WTC11 (cell line): ENCODE measurements at regions not wholly inside any gene's neighbourhood (a gene's known extent, or its start where the extent isn't known, plus 50 kb on each side); places are given as distances from the start of the nearest gene placed in this dataset.

Experiments
- ATAC-seq: fragments of 200-7000 bp; cut with Tn5 transposase; 2 replicates; pipeline ENCODE4 v1.10.0; 2021; ENCODE audit warnings: mild to moderate bottlenecking, moderate library complexity
- CTCF ChIA-PET: fragments of 300-600 bp; sonication (Branson Sonifier 250); formaldehyde crosslinking; loops from one replicate; lab custom pipeline; 2021; ENCODE audit warnings: antibody characterized with exemption; lab: Charles Lee
- POLR2A ChIA-PET: fragments of 350-600 bp; sonication (Branson Sonifier 250); formaldehyde crosslinking; loops from one replicate; lab custom pipeline; 2021; ENCODE audit warnings: antibody characterized with exemption; lab: Charles Lee
- DNase-seq: peaks from one replicate; pipeline ENCODE4 v3.0.0; 2021; ENCODE audit warnings: low spot score
- H3K27ac Mint-ChIP-seq: 2 replicates; pipeline ENCODE4 v1.8.0; 2021; ENCODE audit warnings: mixed read lengths
- H3K27me3 Mint-ChIP-seq: 2 replicates; pipeline ENCODE4 v1.8.0; 2021; ENCODE audit warnings: low read depth, mild to moderate bottlenecking, moderate library complexity, mixed read lengths
- H3K36me3 Mint-ChIP-seq: 2 replicates; pipeline ENCODE4 v1.8.0; 2021; ENCODE audit warnings: mixed read lengths
- H3K4me1 Mint-ChIP-seq: 2 replicates; pipeline ENCODE4 v1.8.0; 2022; ENCODE audit warnings: mixed read lengths
- H3K4me3 Mint-ChIP-seq: 2 replicates; pipeline ENCODE4 v1.8.0; 2021; ENCODE audit warnings: mild to moderate bottlenecking, moderate library complexity, mixed read lengths
- H3K9me3 Mint-ChIP-seq: 2 replicates; pipeline ENCODE4 v1.8.0; 2021; ENCODE audit warnings: mixed read lengths
- ATF1 ChIP-seq: sonication (generic); formaldehyde crosslinking; IDR thresholded peaks from 2 replicates; pipeline ENCODE4 v1.8.1; 2023; ENCODE audit warnings: mild to moderate bottlenecking, moderate library complexity, missing genetic modification reagents
- E2F1 ChIP-seq: sonication (generic); formaldehyde crosslinking; IDR thresholded peaks from 2 replicates; pipeline ENCODE4 v1.8.0; 2022; ENCODE audit warnings: mild to moderate bottlenecking, missing genetic modification reagents
- EMX1 ChIP-seq: fragments of 250-450 bp; sonication (Bioruptor Pico); IDR thresholded peaks from 2 replicates; pipeline ENCODE4 v1.8.0; 2021; ENCODE audit warnings: mild to moderate bottlenecking
- ETV6 ChIP-seq: sonication (generic); formaldehyde crosslinking; IDR thresholded peaks from 2 replicates; pipeline ENCODE4 v1.8.1; 2022; ENCODE audit warnings: mild to moderate bottlenecking, missing genetic modification reagents
- JAZF1 ChIP-seq: fragments of 250-450 bp; sonication (Bioruptor Pico); IDR thresholded peaks from 2 replicates; pipeline ENCODE4 v1.9.0; 2021; ENCODE audit warnings: moderate library complexity, mild to moderate bottlenecking, inconsistent platforms
- MYBL2 ChIP-seq: sonication (generic); formaldehyde crosslinking; IDR thresholded peaks from 2 replicates; pipeline ENCODE4 v1.8.1; 2023; ENCODE audit warnings: mild to moderate bottlenecking, moderate library complexity, missing genetic modification reagents
- NR3C1 ChIP-seq: sonication (generic); formaldehyde crosslinking; conservative IDR thresholded peaks from 2 replicates; pipeline ENCODE4 v1.8.1; 2023; ENCODE audit warnings: low read depth, mild to moderate bottlenecking, missing genetic modification reagents
- PRRX2 ChIP-seq: fragments of 250-450 bp; sonication (Bioruptor Pico); IDR thresholded peaks from 2 replicates; pipeline ENCODE4 v1.8.0; 2021; ENCODE audit warnings: mild to moderate bottlenecking
- TP53 ChIP-seq: sonication (generic); formaldehyde crosslinking; IDR thresholded peaks from 2 replicates; pipeline ENCODE4 v1.8.1; 2023; ENCODE audit warnings: mild to moderate bottlenecking, missing genetic modification reagents
- ZBTB21 ChIP-seq: sonication (generic); formaldehyde crosslinking; IDR thresholded peaks from 2 replicates; pipeline ENCODE4 v1.8.1; 2023; ENCODE audit warnings: mild to moderate bottlenecking, missing genetic modification reagents, borderline replicate concordance
- ZNF121 ChIP-seq: sonication (generic); formaldehyde crosslinking; IDR thresholded peaks from 2 replicates; pipeline ENCODE4 v1.8.0; 2023; ENCODE audit warnings: missing genetic modification reagents
- ZNF263 ChIP-seq: sonication (generic); formaldehyde crosslinking; IDR thresholded peaks from 2 replicates; pipeline ENCODE4 v1.8.1; 2022; ENCODE audit warnings: low read depth, mild to moderate bottlenecking, moderate library complexity, missing genetic modification reagents
- ZNF423 ChIP-seq: fragments of 250-450 bp; sonication (Bioruptor Pico); IDR thresholded peaks from 2 replicates; pipeline ENCODE4 v2.1.2; 2022; ENCODE audit warnings: mild to moderate bottlenecking, moderate library complexity
- ZNF671 ChIP-seq: fragments of 250-450 bp; sonication (Bioruptor Pico); IDR thresholded peaks from 2 replicates; pipeline ENCODE4 v1.8.0; 2021; ENCODE audit warnings: mild to moderate bottlenecking
- ZSCAN18 ChIP-seq: fragments of 250-450 bp; sonication (Bioruptor Pico); IDR thresholded peaks from 2 replicates; pipeline ENCODE4 v2.1.2; 2022; ENCODE audit warnings: mild to moderate bottlenecking, moderate library complexity
- TF ChIP-seq, protein P1 (sequence below): fragments of 250-450 bp; sonication (Bioruptor Pico); IDR thresholded peaks from 2 replicates; pipeline ENCODE4 v1.8.0; 2021; ENCODE audit warnings: mild to moderate bottlenecking
- TF ChIP-seq, protein P2 (sequence below): fragments of 250-450 bp; sonication (Bioruptor Pico); IDR thresholded peaks from 2 replicates; pipeline ENCODE4 v1.9.0; 2021; ENCODE audit warnings: mild to moderate bottlenecking
- TF ChIP-seq, protein P3 (sequence below): fragments of 250-450 bp; sonication (Bioruptor Pico); conservative IDR thresholded peaks from 2 replicates; pipeline ENCODE4 v1.9.0; 2021; ENCODE audit warnings: mild to moderate bottlenecking
- TF ChIP-seq, protein P4 (sequence below): sonication (generic); formaldehyde crosslinking; IDR thresholded peaks from 2 replicates; pipeline ENCODE4 v1.8.1; 2023; ENCODE audit warnings: mild to moderate bottlenecking, missing genetic modification reagents, moderate library complexity

DNA sequence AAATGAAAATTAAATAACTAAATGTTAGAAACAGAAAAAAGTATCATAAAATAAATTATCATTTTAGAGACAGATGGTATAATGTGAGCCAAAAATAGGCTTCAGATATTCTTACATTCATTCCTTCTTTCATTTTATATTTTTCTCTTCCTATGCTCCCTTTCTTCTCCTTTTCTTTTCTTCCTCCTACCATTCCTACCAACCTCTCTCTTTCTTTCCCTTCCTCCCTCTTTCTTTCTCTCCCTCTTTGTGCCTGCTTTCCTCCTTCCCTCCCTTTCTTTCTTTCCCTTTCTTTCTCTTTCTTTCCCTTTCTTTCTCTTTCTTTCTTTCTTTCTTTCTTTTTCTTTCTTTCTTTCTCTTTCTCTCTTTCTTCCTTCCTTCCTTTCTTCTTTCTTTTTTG lies 275.6 kb upstream of the ELAC2 start (continued):
- no peak for TF ChIP-seq E2F1 (CRISPR knock-in tag)

DNA sequence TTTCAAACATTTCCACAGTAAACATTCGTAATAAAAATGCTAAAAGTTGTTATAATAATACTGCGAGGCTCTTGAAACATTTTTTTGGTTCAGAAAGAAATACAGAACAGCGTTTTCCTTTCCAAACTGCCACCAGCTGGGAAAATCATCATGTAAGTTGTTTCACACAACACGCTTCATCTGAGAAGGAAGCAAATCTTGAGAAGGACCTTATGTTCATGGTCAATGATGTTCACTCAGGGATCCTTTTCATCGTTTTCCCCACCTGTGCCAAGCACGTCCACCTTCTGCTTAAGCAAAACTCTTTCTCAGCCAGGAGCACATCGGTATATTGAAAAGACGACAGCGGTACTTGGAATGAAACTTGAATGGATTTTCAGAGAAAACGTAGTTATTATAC lies 274.5 kb upstream of the ELAC2 start:
- Mint-ChIP-seq H3K27me3 (no peaks in the 10 kb centered on the region), H3K4me1 (0 out of 2 replicates have a peak, but pooled peaks cover 4% of the 10 kb centered on the region), H3K27ac (no peak overlapping the region), H3K9me3 (no peaks in the 10 kb centered on the region), H3K4me3 (no peak overlapping the region), H3K36me3 (no peaks in the 10 kb centered on the region)
- ATAC-seq = no peak
- ChIA-PET CTCF (no interaction called here), POLR2A (no interaction called here)
- no peak for DNase-seq
- TF ChIP-seq ZNF263 (CRISPR knock-in tag) (no peak), ZNF423 (CRISPR knock-in tag) (no peak), ETV6 (CRISPR knock-in tag) (no peak), ZSCAN18 (CRISPR knock-in tag) (no peak), ZBTB21 (CRISPR knock-in tag) (no peak), EMX1 (CRISPR knock-in tag) (no peak), MYBL2 (no peak)
- TF ChIP-seq, protein P1, sequence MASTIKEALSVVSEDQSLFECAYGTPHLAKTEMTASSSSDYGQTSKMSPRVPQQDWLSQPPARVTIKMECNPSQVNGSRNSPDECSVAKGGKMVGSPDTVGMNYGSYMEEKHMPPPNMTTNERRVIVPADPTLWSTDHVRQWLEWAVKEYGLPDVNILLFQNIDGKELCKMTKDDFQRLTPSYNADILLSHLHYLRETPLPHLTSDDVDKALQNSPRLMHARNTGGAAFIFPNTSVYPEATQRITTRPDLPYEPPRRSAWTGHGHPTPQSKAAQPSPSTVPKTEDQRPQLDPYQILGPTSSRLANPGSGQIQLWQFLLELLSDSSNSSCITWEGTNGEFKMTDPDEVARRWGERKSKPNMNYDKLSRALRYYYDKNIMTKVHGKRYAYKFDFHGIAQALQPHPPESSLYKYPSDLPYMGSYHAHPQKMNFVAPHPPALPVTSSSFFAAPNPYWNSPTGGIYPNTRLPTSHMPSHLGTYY (CRISPR knock-in tag) = no peak

GRCh38 chr17:13288248-13288647 lies 270.4 kb upstream of the ELAC2 start:
- no peak for ATAC-seq
- TF ChIP-seq JAZF1 (CRISPR knock-in tag) (no peak), TP53 (no peak), ATF1 (CRISPR knock-in tag) (no peak), ZNF263 (CRISPR knock-in tag) (no peak), NR3C1 (CRISPR knock-in tag) (no peak), ZNF671 (CRISPR knock-in tag) (no peak), PRRX2 (CRISPR knock-in tag) (no peak), ZNF121 (CRISPR knock-in tag) (no peak)
- TF ChIP-seq, protein P2, sequence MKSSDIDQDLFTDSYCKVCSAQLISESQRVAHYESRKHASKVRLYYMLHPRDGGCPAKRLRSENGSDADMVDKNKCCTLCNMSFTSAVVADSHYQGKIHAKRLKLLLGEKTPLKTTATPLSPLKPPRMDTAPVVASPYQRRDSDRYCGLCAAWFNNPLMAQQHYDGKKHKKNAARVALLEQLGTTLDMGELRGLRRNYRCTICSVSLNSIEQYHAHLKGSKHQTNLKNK (CRISPR knock-in tag) = no peak
- TF ChIP-seq, protein P3, sequence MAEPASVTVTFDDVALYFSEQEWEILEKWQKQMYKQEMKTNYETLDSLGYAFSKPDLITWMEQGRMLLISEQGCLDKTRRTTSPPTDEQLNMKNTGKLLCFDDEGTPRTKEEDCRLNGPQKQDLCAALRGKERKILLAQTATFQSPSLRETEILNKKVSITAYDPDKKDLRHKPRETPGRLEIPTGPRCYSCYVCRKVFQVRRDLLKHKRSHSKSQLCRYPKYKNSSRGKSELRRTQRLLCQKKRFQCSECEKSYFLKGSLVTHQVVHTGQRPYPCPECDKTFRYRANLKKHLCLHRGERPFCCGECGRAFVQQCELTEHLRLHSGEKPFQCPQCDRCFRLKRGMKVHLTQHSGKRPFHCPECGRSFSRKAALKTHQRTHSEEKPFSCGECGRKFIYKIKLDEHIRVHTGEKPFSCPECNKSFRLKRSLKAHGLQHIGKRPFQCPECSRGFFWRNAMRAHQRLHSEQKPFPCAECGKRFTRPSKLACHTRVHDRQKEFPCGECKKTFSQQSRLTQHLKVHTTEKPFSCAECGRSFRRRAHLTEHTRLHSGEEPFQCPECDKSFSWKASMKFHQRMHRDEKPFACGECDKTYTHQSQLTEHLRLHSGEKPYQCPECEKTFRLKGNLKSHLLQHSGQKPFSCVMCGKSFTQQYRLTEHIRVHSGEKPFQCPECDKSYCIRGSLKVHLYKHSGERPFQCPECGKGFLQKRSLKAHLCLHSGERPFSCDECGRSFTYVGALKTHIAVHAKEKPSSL (CRISPR knock-in tag) = no peak
- TF ChIP-seq, protein P4, sequence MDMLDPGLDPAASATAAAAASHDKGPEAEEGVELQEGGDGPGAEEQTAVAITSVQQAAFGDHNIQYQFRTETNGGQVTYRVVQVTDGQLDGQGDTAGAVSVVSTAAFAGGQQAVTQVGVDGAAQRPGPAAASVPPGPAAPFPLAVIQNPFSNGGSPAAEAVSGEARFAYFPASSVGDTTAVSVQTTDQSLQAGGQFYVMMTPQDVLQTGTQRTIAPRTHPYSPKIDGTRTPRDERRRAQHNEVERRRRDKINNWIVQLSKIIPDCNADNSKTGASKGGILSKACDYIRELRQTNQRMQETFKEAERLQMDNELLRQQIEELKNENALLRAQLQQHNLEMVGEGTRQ = no peak
- TF ChIP-seq, all 79 proteins: peak for 0
- H3K9me3 Mint-ChIP-seq = peaks cover 15% of the 10 kb centered on the region
- POLR2A ChIA-PET = no interaction called here
- H3K36me3 Mint-ChIP-seq = no peaks in the 10 kb centered on the region
- H3K27ac Mint-ChIP-seq = no peak overlapping the region
- no peak overlapping the region for H3K4me3 Mint-ChIP-seq
- CTCF ChIA-PET = no interaction called here
- no peaks in the 10 kb centered on the region for H3K27me3 Mint-ChIP-seq
- H3K4me1 Mint-ChIP-seq = peaks cover 17% of the 10 kb centered on the region
- DNase-seq = no peak
